GOT3 (cell line): ENCODE measurements at regions not wholly inside any gene's neighbourhood (a gene's known extent, or its start where the extent isn't known, plus 50 kb on each side); places are given as distances from the start of the nearest gene placed in this dataset.
"Not testable (repeated sequence)": the region's sequence is repeated elsewhere in the genome, so short reads cannot be mapped to it uniquely, and the experiment has no call there.

Experiments used
- DNase-seq: peaks from one replicate; lab custom pipeline; 2025; ENCODE audit warnings: mixed read lengths; lab: John Stamatoyannopoulos, UW

DNA sequence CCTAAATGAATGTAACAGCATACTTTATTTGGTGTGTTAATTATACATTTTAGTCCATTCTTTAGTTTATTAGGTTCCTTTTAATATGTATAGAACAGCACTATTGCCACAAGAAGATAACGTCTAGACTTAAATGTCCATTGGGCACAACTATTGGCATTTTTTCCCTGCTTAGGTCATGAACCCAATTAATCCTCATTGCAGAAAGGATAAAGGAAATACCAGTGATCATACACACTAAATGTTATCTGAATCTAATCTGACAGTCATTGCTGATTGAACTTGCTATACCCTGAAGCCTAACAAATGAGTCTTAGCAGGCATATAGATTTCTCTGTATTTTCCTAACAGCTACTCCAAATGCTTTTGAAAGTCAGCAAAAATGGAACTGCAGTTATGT is 2250.0 kb upstream of the AGA start:
- no peak for DNase-seq

DNA sequence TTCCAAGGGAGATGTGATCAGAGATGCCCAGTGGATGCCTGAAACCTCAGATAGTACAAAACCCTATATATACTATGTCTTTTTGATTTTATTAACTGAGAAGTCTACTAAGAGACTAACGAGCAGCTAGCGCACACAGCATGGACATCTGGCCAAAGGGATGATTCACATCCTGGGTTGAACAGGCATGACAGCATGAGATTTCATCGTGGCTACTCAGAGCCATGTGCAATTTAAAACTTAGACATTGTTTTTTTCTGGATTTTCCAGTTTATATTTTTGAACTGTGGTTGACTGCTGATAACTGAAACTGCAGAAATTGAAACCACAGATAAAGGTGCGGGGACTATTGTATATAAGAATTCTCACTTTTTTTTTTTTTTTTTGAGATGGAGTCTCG is 2252.9 kb upstream of the AGA start:
- DNase-seq = no peak

DNA sequence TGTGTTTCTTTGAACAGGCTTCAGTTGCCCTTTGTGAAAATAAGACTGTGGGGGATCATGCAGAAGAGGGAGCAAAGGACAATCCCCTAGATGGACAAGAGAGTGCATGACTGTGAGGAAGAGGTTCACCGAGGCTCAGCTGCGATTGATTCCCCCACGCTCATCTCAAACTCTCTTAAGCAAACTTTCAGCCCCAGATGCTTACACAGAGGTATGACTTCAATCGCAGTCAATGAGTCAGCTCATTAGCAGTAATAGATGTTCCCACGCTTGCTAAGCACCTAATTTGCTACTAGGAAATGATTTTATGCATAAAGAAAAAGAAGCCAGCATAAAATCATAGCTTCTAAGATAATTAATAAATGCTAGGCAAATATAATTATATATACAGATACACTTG is 2256.1 kb upstream of the AGA start:
- no peak for DNase-seq

DNA sequence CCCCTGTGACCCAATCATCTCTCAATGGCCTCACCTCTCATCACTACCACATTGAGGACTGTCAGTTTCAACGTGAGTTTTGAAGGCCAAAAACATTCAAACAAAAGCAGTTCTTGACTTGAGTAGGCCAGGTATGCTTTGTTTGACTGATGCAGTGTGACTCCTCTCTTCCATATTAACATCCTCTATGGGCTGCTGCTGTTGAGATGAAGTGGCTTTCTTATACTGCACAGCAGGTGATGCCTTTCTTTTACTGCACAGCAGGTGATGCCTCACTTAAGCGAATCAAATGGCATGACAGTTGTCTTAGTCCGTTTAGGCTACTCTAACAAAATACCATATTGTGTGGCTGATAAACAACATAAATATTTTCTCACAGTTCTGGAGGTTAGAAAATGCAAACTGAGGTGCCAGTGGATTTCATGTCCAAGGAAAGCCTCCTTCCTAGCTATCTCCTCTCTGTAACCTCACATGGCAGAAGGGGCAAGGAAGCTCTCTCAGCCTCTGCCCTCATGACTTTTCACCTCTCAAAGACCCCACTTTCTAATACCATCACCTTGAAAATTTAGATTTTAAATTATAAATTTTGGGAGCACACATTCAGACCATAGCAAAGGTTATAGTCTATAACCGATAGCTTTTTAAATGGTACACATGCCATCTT is 2267.9 kb upstream of the AGA start:
- DNase-seq = no peak

DNA sequence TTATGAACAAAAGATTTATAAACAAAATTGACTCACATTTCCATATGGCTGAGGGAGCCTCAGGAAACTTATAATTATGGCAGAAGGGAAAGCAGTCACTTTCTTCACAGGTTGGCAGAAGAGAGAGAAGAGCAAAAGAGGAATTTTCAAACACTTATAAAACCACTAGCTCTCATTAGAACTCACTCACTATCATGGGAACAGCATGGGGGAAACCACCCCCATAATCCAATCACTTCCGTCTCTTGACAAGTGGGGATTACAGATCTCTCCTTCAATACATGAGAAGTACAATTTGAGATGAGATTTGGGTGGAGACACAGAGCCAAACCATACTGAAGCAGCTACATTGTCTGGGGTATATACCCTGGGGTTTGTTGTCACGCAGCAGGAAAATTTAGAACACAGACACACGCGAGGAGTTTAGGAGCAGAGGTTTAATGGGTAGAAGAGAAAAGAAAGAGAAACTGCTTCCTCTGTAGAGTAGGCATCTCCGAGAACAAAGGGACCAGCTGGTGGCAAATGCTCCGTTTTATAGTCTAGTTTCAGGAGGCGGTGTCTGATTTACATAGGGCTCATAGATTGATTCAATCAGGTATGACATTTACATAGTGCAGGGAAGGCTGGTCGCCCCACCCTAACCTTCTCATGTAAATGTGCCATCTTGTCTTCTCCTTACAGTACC is 2277.7 kb upstream of the AGA start:
- DNase-seq = no peak

DNA sequence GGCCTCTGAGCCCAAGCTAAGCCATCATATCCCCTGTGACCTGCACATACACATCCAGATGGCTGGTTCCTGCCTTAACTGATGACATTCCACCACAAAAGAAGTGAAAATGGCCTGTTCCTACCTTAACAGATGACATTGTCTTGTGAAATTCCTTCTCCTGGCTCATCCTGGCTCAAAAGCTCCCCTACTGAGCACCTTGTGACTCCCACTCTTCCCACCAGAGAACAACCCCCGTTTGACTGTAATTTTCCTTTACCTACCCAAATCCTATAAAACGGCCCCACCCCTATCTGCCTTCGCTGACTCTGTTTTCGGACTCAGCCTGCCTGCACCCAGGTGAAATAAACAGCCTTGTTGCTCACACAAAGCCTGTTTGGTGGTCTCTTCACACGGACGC is 2284.3 kb upstream of the AGA start:
- DNase-seq = not testable (repeated sequence)

DNA sequence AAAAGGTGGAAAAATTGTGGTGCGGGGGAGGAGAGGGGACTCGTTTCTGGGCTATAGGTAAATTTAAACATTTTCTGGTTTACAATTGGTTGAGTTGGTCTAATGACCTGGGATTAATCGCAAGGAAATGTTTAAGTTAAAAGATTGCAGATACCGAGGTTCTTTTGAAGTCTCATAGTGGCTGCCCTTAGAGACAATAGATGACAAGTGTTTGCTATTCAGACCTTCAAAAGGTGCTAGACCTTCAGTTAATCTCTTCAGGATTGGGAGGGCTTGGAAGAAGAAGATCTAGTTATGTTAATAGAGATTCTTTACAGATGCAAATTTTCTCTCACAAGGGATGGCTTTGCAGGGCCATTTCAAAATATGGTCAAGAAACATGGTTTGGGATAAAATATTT is 2286.1 kb upstream of the AGA start:
- no peak for DNase-seq

DNA sequence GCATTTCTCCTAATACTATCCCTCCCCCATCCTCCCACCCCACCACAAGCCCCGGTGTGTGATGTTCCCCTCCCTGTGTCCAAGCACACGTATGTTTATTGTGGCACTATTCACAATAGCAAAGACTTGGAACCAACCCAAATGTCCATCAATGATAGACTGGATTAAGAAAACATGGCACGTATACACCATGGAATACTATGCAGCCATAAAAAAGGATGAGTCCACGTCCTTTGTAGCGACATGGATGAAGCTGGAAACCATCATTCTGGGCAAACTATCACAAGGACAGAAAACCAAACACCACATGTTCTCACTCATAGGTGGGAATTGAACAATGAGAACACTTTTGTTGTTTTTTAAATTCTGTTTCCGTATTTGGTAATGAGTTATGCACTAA is 2294.6 kb upstream of the AGA start:
- DNase-seq = not testable (repeated sequence)

DNA sequence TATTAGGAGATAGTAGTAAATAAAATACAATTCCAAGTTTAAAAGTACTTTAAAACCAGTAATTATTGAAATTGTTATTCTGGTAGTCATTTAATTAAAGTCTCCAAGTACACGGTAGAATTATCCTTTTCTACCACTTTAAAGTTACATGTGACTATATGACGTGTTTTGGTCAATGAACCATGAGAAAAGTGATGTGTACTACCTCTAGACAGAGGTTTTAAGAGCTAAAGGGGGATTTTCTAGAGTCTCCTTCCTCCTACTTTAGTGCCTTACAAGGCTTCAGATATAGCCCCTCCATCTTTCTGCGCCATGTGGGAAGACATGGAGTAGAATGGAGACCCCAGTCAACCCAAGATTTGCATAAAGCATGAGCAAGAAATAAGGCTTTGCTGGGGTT is 2296.6 kb upstream of the AGA start:
- DNase-seq = no peak

DNA sequence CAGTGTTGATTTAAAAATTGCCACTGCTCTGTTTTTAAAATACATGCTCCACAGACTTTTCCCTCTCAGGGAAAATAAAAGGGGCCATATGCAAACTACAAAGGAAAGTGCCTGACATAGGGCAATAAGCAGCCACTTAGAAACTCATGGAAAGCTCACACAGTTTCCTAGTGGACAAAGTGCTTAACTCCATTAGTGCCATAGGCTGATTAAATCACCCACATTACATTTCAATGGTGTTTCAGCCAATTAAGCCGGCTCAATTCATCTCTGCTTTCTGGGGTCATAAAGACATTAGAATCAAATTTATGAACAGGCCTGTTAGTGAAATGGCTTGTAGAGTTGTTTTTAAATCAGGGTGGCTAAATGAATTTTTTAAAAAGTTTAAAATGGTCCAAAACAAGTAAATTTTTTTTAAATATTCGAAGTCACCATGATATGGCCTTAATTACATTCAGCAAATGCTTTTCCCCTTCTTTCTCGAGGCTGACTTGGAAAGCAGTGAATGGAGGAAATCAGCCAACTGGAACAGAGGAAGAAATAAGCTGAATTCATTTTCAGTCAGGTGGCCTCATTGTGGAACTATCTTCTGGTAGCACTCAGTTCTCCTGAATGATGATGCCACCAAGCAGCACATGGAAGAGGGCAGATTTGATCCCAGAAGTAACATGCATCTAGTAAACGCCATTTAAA is 2305.1 kb upstream of the AGA start:
- DNase-seq = no peak

DNA sequence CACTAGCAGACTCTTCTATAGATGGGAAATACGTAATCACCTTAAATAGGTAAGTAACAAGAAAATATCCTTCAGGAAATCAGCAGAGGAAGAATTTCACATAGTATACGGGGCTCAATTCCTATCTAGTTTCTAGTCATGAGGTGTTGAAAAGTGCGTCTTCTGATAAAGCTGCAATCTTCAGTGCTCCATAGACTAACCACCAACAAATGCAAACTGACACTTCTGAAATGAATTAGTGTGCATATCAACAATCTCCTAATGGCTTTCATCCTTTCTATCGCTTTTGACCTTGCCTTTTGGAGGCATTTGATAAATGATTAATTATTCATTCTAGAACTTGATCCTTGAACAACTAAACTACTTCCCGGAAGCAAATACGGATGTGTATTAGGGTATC is 2306.6 kb upstream of the AGA start:
- DNase-seq = no peak

DNA sequence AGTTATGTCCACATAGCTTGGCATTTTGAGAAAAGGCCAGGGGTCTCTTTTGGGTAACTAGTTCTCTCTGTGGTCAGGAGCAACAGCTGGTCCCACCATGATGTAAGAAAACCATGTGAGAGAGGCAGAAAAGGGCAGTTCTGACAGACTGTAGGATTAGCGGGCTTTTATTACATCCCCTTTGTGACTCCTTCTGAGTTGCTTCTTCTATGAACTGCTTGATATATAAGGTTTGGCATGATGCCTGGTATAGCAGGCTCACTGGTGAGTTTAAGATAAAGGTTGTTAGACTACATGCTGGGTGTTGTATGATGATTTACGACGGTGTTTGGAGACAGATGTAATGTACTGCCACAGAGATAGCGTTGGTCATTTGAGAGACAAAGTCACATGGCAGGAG is 2308.1 kb upstream of the AGA start:
- DNase-seq = no peak

DNA sequence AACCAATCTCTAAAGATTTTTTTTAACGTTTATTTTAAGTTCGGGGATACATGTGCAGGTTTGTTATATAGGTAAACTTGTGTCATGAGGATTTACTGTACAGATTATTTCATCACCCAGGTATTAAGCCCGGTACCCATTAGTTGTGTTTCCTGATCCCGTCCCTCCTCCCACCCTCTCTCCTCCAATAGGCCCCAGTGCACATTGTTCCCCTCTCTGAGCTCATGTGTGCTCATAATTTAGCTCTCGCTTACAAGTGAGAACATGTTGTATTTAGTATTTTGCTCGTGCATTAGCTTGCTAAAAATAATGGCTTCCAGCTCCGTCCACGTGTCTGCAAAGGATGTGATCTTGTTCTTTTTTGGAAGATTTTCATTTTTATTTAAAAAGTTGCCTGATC is 2309.4 kb upstream of the AGA start:
- DNase-seq = no peak

DNA sequence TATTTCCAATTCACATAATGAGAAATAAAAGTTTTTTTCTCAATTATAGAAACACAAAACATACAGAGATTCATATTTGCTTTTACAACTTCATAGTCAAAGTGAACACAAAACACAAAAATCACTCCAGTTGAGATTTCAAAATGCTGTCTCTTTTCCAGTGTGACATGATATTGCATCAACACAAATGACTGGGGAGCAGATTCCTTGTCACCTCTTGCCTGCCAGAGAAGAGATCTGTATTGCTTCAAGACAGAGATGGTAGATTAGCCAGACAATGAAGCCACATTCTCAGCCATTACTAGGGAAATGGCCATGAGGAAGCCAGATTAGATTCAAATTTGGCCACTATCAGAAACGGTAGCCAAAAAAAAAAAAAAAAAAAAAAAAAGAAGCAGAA is 2313.1 kb upstream of the AGA start:
- no peak for DNase-seq

DNA sequence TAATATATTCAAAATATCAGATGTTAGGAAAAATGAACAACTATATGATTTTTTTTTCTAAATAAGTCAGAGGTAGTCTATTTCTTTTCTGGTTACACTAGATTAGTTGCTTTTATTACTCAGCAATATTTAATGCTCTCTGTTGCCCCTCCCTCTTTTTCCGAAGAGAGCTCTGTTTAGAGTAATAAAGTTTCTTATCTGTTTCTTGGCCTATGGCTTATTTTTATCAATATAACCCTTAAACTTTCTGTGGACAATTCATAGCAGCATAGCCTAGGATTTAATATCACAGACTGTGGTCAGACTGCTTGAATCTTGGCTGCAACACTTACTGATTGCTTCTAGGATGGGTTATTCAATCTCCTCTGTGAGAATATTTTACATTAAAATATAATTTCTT is 2315.4 kb upstream of the AGA start:
- DNase-seq = no peak

DNA sequence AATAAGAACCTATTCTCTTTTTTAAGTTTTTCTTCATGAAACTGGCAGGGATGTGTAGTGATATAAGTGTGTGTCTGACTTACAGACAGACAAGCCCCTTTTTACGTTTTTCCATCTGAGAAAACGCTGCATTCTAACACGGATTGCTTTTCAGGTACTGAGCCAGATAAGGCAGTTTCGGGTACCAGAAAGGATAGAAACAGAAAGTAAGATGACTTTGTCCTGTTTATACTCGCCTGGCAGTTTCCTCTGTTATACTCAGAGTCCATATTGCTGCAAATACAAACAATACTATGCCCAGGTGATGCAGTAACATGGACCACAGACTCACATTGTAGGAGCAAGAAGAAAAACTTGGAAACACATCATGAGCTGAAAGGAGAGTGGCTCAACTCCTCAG is 2320.6 kb upstream of the AGA start:
- DNase-seq = no peak

DNA sequence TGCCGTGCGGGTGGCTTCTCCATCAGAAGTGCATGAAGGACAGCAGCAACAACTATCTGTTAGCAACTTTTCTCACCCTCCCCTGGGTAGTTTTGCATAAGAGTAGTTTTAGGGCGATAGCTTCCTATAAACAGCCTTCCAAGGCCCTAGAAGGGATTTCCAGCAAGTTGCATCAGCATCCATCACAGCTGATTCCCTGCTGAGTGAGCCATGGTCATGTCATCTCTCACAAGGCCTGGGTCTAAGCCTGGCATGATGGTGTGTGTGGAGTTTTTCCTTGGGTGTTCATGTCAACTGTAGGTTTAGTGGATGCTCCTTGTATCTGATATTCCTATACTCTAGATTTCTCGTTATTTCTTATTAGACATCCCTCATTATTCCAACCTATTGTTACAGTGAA is 2324.7 kb upstream of the AGA start:
- no peak for DNase-seq

DNA sequence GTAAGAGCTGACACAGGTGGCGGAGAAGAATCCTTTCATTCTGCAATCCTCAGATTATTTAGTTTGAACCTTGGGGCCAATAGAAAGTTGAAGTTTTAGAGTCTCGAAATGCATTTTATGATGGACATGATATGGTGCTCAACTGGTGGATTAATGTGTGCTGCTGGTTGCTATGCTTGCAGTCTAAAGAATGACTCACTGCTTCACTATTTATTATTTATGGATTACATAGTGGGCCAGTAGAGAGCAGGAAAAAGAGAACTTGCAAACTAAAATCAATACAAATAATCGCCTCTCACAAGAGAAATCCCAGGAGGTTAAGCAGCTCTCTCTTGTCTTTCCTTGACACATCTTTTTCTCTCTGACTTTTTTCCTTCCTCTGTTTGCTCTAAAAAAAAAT is 2326.8 kb upstream of the AGA start:
- no peak for DNase-seq

DNA sequence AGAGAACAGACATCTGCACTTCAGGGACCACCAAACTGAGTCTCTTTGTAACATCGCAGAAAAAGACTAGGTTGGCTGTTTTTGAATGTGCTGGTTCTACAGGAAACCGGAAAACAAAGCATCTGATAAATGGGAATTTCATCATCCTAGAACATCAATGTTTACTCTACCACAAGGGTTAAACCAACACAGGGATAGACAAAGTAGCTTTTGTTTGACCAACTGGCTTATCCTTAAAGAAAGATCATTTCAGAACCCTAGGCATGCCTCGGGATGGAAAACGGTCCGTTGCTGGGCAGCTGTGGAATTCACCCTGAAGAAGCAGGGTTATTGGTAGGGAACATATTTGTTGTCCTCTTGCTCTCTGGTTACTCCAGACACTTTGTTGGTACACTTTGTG is 2355.5 kb upstream of the AGA start:
- no peak for DNase-seq

DNA sequence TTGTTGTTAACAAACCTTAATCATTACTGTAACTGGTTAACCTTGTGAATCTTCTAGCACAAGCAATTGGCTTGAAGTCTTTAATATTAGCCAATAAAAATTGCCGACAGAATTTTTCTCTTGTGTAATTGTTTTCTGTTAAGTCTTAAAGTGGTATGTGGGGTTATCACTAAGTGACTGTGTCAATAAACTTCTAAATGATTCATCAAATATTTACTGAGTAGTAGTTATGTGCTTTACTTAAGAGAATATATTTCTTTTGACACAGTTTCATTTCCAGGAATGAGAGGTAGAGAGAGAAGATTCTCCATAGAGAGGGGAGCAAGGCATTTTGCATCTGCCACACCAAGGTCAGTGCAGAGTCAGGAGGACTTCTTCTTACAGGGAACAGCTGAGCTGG is 2361.6 kb upstream of the AGA start:
- DNase-seq = no peak

DNA sequence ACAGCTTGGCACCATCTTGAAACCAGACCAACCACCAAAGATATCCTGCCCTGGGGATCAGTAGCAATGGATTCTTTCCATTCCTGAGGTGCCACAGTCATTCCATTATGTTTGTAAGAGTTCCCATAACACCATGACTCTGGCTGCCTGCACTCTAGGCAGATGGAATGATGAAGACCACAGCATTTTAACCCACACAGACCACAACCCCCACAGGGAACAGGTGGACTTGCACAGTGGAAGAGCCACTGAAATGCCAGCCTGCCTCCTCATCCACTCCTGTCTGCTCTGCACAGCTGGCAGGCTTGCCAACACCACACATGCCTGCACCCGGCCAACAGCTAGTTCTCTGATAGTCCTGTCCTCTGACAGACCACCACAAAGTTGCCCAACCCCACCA is 2362.2 kb upstream of the AGA start:
- no peak for DNase-seq

DNA sequence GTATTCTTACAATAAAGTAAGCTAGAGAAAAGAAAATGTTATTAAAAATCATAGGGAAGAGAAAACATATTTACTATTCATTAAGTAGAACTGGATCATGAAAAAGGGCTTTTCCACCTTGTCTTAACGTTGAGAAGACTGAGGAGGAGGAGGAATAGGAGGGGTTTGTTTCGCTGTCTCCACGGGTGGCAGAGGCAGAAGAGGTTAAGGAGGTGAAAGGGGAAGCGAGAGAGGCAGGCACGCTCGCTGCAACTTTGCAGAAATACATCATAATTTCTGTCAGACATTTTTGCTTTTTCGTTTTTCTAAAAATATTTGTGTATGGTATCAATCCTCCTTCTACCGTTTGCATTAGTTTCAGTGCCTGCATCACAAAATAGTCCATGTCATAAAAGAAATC is 2375.1 kb upstream of the AGA start:
- DNase-seq = no peak

DNA sequence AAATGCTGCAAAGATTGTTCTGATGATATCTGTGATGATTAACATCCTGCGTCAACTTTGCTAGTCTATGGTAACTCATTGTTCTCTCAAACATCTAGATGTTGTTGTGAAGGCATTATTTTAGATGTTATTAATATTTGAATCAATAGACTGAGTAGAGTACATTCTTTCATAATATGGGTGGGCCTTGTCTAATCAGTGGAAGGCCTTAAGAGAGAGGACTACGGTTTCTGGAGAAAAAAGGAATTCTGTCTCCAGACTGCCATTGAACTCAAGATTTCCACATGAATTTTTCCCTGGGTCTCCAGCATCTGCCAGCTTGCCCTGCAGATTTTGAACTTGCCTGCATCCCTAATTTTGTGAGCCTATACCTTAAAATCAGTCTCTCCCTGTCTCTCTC is 2381.1 kb upstream of the AGA start:
- no peak for DNase-seq

DNA sequence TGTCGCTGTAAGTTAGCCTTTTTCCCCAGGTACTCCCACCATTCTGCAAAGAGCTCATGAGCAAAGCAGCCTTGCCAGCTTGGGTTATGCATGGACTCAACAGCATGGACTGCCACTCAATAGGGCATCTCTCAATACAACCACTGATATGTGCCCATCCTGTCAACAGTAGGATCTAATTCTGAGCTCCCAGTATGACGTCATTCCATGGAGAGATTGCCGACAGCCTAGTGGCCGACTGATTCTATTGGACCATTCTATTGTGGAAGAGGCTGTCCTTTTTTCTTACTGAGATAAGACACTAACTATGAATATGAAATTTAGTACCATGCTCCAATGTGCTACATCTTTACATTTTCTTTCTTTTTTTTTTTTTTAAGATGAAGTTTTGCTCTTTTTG is 2389.0 kb upstream of the AGA start:
- no peak for DNase-seq
